Breast epithelium (tissue), 4 donors: ENCODE measurements at regions not wholly inside any gene's neighbourhood (a gene's known extent, or its start where the extent isn't known, plus 50 kb on each side); places are given as distances from the start of the nearest gene placed in this dataset.
A peak's percentile ranks its signal among the peaks of the same experiment; 100 is the strongest.

Experiments
- DNase-seq, 2 donors: peaks; one replicate each; pipeline ENCODE4 v3.0.0-alpha.2; 2019; ENCODE audit warnings: low spot score in 2 of 2
- H3K27ac ChIP-seq, 2 donors: fragments of 200-600 bp; sonication (generic) in 1 of 2; one replicate each; pipeline ENCODE4 v1.5.1; 2016 to 2019; ENCODE audit warnings: mild to moderate bottlenecking in 1 of 2
- H3K27me3 ChIP-seq, 2 donors: fragments of 200-600 bp; sonication (generic) in 1 of 2; one replicate each; pipeline versions ENCODE4 v1.5.1 to v1.6.0; 2017 to 2019; ENCODE audit warnings: control low read depth in 1 of 2, mild to moderate bottlenecking in 1 of 2
- H3K36me3 ChIP-seq: fragments of 200-600 bp; one replicate; pipeline ENCODE4 v1.5.1; 2019
- H3K4me1 ChIP-seq, 2 donors: fragments of 200-600 bp; sonication (generic); one replicate each; pipeline ENCODE4 v1.5.1; 2016 to 2019; ENCODE audit warnings: control low read depth in 1 of 2
- H3K4me3 ChIP-seq, 3 donors: fragments of 200-600 bp; sonication (generic); 1 replicate in 2 of 3; 2 replicates in 1 of 3; pipeline ENCODE4 v1.5.1; 2016 to 2019; ENCODE audit warnings: mild to moderate bottlenecking in 3 of 3, moderate library complexity in 2 of 3
- H3K9me3 ChIP-seq, 2 donors: fragments of 200-600 bp; sonication (generic) in 1 of 2; one replicate each; pipeline ENCODE4 v1.5.1; 2016 to 2019; ENCODE audit warnings: control low read depth in 1 of 2
- CTCF ChIP-seq, 3 donors: fragments of 450-650 bp; IDR thresholded peaks; one replicate each; pipeline ENCODE4 v1.5.1; 2016 to 2017; ENCODE audit warnings: antibody characterized with exemption in 3 of 3, mild to moderate bottlenecking in 3 of 3, moderate library complexity in 3 of 3
- POLR2A ChIP-seq: fragments of 450-650 bp; IDR thresholded peaks from one replicate; pipeline ENCODE4 v1.6.1; 2016; ENCODE audit warnings: antibody characterized with exemption, mild to moderate bottlenecking, moderate library complexity
- POLR2AphosphoS5 ChIP-seq, 3 donors: sonication (generic); formaldehyde crosslinking; IDR thresholded peaks; one replicate each; pipeline ENCODE4 v1.6.1; 2017; ENCODE audit warnings: antibody characterized with exemption in 3 of 3
- intact Hi-C: fragments of 100-400 bp; cut with DNase I; formaldehyde crosslinking; loops from one replicate; pipeline ENCODE4 v1.15.1; 2023; ENCODE audit warnings: low total_unique reads

GRCh38 chr1:208509072-208509471 is 264.9 kb upstream of the PLXNA2 start:
- intact Hi-C loops: no loop called here
- no peaks in the 10 kb centered on the region for H3K4me1 ChIP-seq

GRCh38 chr1:208510192-208510952 is 266.2 kb upstream of the PLXNA2 start:
- Histone ChIP-seq H3K9me3 (no peaks in the 10 kb centered on the region), H3K4me3 (no peak overlapping the region), H3K36me3 (no peaks in the 10 kb centered on the region), H3K27me3 (no peaks in the 10 kb centered on the region), H3K4me1 (no peaks in the 10 kb centered on the region), H3K27ac (no peak overlapping the region)
- DNase-seq: peak in 1 of 2 donors; percentile 20
- TF ChIP-seq POLR2AphosphoS5 (IDR thresholded peaks at IDR 0.05) (no peak), CTCF (IDR thresholded peaks at IDR 0.05) (no peak), POLR2A (no peak)
- intact Hi-C loops: no loop called here

More at GRCh38 chr1:208509072-208509471, 264.9 kb upstream of the PLXNA2 start:
- no peaks in the 10 kb centered on the region for H3K27me3 ChIP-seq
- no peak for DNase-seq
- no peaks in the 10 kb centered on the region for H3K36me3 ChIP-seq
- H3K27ac ChIP-seq: no peak overlapping the region
- H3K9me3 ChIP-seq: no peaks in the 10 kb centered on the region
- no peak for TF ChIP-seq POLR2AphosphoS5 (IDR thresholded peaks at IDR 0.05)
- TF ChIP-seq CTCF (IDR thresholded peaks at IDR 0.05): no peak
- TF ChIP-seq POLR2A: no peak
- H3K4me3 ChIP-seq: no peak overlapping the region

DNA sequence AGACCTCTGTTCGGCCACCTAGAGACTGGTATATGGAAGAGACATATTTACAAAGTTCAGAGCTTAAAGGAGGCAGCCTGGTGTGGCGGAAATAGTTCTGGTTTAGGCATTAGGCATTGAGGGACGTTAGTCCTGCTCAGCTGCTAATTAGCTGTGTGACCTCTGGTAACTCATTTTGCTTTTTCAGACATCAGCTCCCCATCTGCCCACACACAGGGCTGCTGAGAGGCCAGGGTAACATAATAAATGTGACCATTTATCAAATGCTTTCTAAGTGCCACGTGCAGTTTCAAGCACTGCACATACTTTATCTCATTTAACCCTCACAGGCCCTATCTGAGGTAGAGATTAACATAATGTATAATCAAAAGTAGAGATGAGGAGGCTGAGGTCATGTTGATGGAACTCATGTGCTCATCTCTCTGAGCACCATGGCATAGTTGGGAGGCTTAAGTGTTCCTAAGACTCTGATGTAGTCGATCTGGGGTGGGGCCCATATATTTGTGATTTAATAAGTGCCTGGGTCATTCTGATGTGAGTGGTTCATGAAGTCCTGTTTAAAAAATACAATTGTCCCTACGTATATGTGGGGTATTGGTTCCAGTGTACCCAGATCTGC is 267.2 kb upstream of the PLXNA2 start:
- no peaks in the 10 kb centered on the region for H3K4me1 ChIP-seq
- no peak overlapping the region for H3K4me3 ChIP-seq
- TF ChIP-seq POLR2A (no peak), CTCF (IDR thresholded peaks at IDR 0.05) (no peak), POLR2AphosphoS5 (IDR thresholded peaks at IDR 0.05) (no peak)
- no peaks in the 10 kb centered on the region for H3K27me3 ChIP-seq
- peaks cover 1% of the 10 kb centered on the region in 2 donors for H3K9me3 ChIP-seq
- DNase-seq: no peak
- intact Hi-C loops: no loop called here
- no peaks in the 10 kb centered on the region for H3K36me3 ChIP-seq
- H3K27ac ChIP-seq: no peak overlapping the region

GRCh38 chr1:208513799-208514198 is 269.6 kb upstream of the PLXNA2 start:
- Histone ChIP-seq H3K9me3 (peaks cover 8 to 9% of the 10 kb centered on the region in 2 donors), H3K4me3 (no peak overlapping the region), H3K27ac (no peak overlapping the region), H3K4me1 (no peaks in the 10 kb centered on the region), H3K27me3 (no peaks in the 10 kb centered on the region), H3K36me3 (no peaks in the 10 kb centered on the region)
- no peak for DNase-seq
- intact Hi-C loops: no loop called here
- TF ChIP-seq POLR2AphosphoS5 (IDR thresholded peaks at IDR 0.05): no peak
- TF ChIP-seq CTCF (IDR thresholded peaks at IDR 0.05): no peak
- no peak for TF ChIP-seq POLR2A

- intact Hi-C loops: no loop called here
- TF ChIP-seq POLR2A: no peak
- no peak for TF ChIP-seq CTCF (IDR thresholded peaks at IDR 0.05)
- no peak for TF ChIP-seq POLR2AphosphoS5 (IDR thresholded peaks at IDR 0.05)
- no peak overlapping the region for H3K27ac ChIP-seq
- H3K27me3 ChIP-seq: no peaks in the 10 kb centered on the region
- H3K36me3 ChIP-seq: no peaks in the 10 kb centered on the region
- no peak overlapping the region for H3K4me3 ChIP-seq
- H3K4me1 ChIP-seq: no peaks in the 10 kb centered on the region
- no peak for DNase-seq
- peaks cover 8 to 9% of the 10 kb centered on the region in 2 donors for H3K9me3 ChIP-seq
Measured at GRCh38 chr1:208515129-208515528, 270.9 kb upstream of the PLXNA2 start.
